ENCODE measurements at regions not wholly inside any gene's neighbourhood (a gene's known extent, or its start where the extent isn't known, plus 50 kb on each side); places are given as distances from the start of the nearest gene placed in this dataset.
A peak's percentile ranks its signal among the peaks of the same experiment; 100 is the strongest.

DNA sequence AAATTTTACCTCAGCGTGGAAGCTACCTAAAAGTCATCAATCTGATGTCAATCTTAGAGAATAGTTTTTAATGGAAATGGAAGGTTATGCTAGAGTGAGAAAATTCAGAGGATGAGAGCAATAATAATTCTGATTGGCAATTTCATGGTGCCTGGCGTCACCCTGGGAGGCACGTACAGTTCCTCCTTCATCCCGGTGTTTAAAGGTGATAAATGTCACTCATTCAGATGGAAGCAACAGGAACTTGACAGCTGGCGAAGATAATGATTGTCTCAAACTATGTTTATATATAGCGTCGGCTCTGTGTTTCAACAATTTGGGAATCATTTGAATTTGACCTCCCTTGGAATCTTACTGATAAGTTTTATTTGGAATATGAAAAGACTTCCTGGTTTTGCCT lies 108.4 kb downstream of the MED10 start:
- H3K36me3 ChIP-seq, result no peaks in the 10 kb centered on the region
- intact Hi-C loops (cut with DNase I), result no loop called here
- no peaks in the 10 kb centered on the region for H3K27me3 ChIP-seq (replicated peaks; ENCODE audit: insufficient read depth)
- no peaks in the 10 kb centered on the region for H3K9me3 ChIP-seq
- no peak overlapping the region for H3K4me3 ChIP-seq
- no peak for DNase-seq (ENCODE audit: low spot score)
- TF ChIP-seq POLR2A (IDR thresholded peaks at IDR 0.05) (no peak), POLR2AphosphoS5 (IDR thresholded peaks at IDR 0.05) (no peak)
- TF ChIP-seq, protein P1, sequence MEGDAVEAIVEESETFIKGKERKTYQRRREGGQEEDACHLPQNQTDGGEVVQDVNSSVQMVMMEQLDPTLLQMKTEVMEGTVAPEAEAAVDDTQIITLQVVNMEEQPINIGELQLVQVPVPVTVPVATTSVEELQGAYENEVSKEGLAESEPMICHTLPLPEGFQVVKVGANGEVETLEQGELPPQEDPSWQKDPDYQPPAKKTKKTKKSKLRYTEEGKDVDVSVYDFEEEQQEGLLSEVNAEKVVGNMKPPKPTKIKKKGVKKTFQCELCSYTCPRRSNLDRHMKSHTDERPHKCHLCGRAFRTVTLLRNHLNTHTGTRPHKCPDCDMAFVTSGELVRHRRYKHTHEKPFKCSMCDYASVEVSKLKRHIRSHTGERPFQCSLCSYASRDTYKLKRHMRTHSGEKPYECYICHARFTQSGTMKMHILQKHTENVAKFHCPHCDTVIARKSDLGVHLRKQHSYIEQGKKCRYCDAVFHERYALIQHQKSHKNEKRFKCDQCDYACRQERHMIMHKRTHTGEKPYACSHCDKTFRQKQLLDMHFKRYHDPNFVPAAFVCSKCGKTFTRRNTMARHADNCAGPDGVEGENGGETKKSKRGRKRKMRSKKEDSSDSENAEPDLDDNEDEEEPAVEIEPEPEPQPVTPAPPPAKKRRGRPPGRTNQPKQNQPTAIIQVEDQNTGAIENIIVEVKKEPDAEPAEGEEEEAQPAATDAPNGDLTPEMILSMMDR (IDR thresholded peaks at IDR 0.05), result no peak
- no peaks in the 10 kb centered on the region for H3K4me1 ChIP-seq (replicated peaks)
- 55% methylated on average over 7 of the region's 7 CpGs for WGBS
- H3K27ac ChIP-seq, result no peak overlapping the region

DNA sequence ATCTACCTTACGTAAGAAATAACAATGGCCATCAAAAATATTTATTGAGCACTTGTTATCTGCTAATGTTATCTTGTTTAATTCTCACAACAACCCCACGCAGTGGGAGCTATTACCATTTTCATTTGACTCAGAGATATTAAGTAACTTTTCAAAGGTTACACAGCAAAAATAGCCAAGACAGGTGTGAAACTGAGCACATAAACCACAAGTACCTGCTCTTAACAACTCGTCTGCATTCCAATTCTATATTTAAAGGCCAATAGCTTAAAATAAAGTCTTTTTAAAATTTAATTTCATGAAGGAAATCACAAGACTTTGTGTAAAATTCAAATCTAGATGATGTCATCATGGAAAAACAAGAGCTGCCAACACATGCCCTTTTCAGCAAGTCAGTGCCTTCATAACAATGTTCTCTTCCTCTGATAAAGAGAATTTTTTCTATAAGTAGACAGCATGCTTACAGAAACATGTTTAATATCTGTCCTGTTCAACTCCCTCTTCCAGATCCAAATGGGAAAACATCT lies 111.6 kb downstream of the MED10 start:
- Histone ChIP-seq H3K4me3 (no peak overlapping the region), H3K27ac (no peak overlapping the region), H3K9me3 (no peaks in the 10 kb centered on the region), H3K4me1 (replicated peaks) (no peaks in the 10 kb centered on the region), H3K36me3 (no peaks in the 10 kb centered on the region), H3K27me3 (replicated peaks; ENCODE audit: insufficient read depth) (no peaks in the 10 kb centered on the region)
- TF ChIP-seq POLR2AphosphoS5 (IDR thresholded peaks at IDR 0.05) (no peak), POLR2A (IDR thresholded peaks at IDR 0.05) (no peak)
- TF ChIP-seq, protein P1 (IDR thresholded peaks at IDR 0.05), result no peak
- 83% methylated on average over 3 of the region's 3 CpGs for WGBS
- intact Hi-C loops (cut with DNase I), result no loop called here
- DNase-seq (ENCODE audit: low spot score), result no peak

DNA sequence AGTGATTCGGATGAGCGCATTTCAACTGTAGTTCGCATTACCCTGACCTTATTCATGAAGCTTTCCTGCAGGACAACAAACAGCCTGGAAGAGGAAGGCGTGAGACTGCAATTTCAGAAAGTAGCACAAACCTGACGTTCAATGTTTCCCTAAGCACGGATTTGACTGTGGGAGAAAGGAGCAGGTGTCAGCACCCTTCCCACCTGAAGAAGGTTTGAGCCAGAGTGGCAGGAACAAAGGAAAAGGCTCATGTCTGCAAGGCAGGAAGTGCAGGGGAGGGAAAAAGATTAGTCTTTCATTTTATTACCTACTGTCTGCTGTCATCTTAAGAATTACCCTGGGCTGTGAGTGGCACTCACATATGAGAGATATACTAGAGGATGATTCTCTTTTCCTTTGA lies 114.0 kb downstream of the MED10 start:
- no peaks in the 10 kb centered on the region for H3K4me1 ChIP-seq (replicated peaks)
- H3K36me3 ChIP-seq, result no peaks in the 10 kb centered on the region
- 85% methylated on average over 6 of the region's 6 CpGs for WGBS
- intact Hi-C loops (cut with DNase I), result no loop called here
- DNase-seq (ENCODE audit: low spot score), result no peak
- TF ChIP-seq, protein P1 (IDR thresholded peaks at IDR 0.05), result no peak
- TF ChIP-seq POLR2AphosphoS5 (IDR thresholded peaks at IDR 0.05), result no peak
- no peak for TF ChIP-seq POLR2A (IDR thresholded peaks at IDR 0.05)
- no peaks in the 10 kb centered on the region for H3K27me3 ChIP-seq (replicated peaks; ENCODE audit: insufficient read depth)
- H3K27ac ChIP-seq, result no peak overlapping the region
- H3K4me3 ChIP-seq, result no peak overlapping the region
- H3K9me3 ChIP-seq, result no peaks in the 10 kb centered on the region

DNA sequence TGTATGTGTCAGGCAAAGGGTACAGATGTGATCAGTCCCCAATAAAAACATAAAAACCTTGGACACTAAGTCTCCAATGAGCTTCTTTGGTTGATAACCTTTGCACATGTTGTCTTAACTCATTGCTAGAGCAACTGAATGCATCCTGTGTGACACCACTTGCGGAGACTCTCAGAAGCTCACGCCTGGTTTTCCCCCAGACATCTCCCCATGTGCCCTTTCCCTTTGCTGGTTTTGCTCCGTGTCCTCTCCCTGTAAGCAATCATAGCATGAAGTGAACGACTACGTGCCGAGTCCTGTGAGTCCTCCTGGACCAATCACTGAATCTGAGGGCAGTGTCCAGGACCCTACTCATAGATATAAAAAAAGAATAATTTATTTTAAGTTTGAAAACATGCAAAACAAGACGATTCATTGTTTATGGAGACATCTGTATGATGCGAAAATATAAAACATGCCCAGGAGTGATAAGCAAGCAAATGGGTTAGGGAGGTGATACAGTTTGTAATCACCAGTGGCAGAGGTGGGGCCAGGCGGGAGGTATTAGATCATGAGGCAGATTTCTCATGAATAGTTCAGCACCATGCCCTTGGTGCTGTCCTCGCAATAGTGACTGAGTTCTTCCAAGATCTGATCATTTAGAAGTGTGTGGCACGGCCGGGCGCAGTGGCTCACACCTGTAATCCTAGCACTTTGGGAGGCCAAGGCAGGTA lies 115.5 kb downstream of the MED10 start:
- no peaks in the 10 kb centered on the region for H3K4me1 ChIP-seq (replicated peaks)
- no peaks in the 10 kb centered on the region for H3K9me3 ChIP-seq
- no peak overlapping the region for H3K4me3 ChIP-seq
- TF ChIP-seq, protein P1 (IDR thresholded peaks at IDR 0.05), result no peak
- TF ChIP-seq POLR2A (IDR thresholded peaks at IDR 0.05), result no peak
- no peak for TF ChIP-seq POLR2AphosphoS5 (IDR thresholded peaks at IDR 0.05)
- intact Hi-C loops (cut with DNase I), result no loop called here
- no peak overlapping the region for H3K27ac ChIP-seq
- H3K27me3 ChIP-seq (replicated peaks; ENCODE audit: insufficient read depth), result no peaks in the 10 kb centered on the region
- H3K36me3 ChIP-seq, result no peaks in the 10 kb centered on the region
- 93% methylated on average over 13 of the region's 13 CpGs for WGBS
- DNase-seq (ENCODE audit: low spot score), result no peak

DNA sequence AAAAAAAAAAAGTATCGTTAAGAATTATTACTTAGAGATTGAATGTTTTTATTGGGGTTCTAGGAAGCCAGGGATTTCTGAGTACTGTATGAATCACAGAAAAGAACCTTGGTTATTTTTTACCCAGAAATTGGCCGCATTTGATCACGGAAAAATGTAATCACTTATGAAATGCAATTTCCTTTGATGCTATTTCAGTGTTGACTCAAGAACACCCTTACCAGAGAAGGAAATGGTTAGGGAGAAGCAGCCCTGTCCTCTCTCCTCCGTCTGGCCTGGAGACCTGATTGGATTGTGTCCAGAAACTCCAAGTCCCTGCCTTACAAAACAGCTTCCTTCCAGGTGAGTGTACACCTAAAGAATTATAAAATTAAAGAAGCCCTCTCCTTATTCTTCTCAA lies 116.7 kb downstream of the MED10 start:
- Histone ChIP-seq H3K4me3 (no peak overlapping the region), H3K9me3 (no peaks in the 10 kb centered on the region), H3K36me3 (no peaks in the 10 kb centered on the region), H3K27me3 (replicated peaks; ENCODE audit: insufficient read depth) (no peaks in the 10 kb centered on the region), H3K4me1 (replicated peaks) (no peaks in the 10 kb centered on the region), H3K27ac (no peak overlapping the region)
- intact Hi-C loops (cut with DNase I), result no loop called here
- DNase-seq (ENCODE audit: low spot score), result peak; percentile 38
- 18% methylated on average over 4 of the region's 4 CpGs for WGBS
- TF ChIP-seq POLR2A (IDR thresholded peaks at IDR 0.05) (no peak), POLR2AphosphoS5 (IDR thresholded peaks at IDR 0.05) (no peak)
- TF ChIP-seq, protein P1 (IDR thresholded peaks at IDR 0.05), result no peak
